Neural progenitor cell (in vitro differentiated cells): ENCODE measurements at regions not wholly inside any gene's neighbourhood (a gene's known extent, or its start where the extent isn't known, plus 50 kb on each side); places are given as distances from the start of the nearest gene placed in this dataset.
A peak's percentile ranks its signal among the peaks of the same experiment; 100 is the strongest.

Experiments used
- CTCF ChIP-seq: fragments of 200-600 bp; sonication (generic); IDR thresholded peaks from 2 replicates; pipeline ENCODE4 v1.5.1; 2017; ENCODE audit warnings: antibody characterized with exemption, mild to moderate bottlenecking
- EZH2 ChIP-seq: fragments of 200-600 bp; sonication (generic); IDR thresholded peaks from 2 replicates; pipeline ENCODE4 v1.6.1; 2017; ENCODE audit warnings: antibody characterized with exemption, mild to moderate bottlenecking, moderate library complexity
- EZH2phosphoT487 ChIP-seq: fragments of 200-600 bp; sonication (generic); IDR thresholded peaks from 2 replicates; pipeline ENCODE4 v1.6.1; 2017; ENCODE audit warnings: antibody characterized with exemption

- TF ChIP-seq CTCF (peak; percentile 9), EZH2 (no peak), EZH2phosphoT487 (no peak)
These were observed 84.8 kb downstream of the SNX5 start for GRCh38 chr20:17883592-17884306.
